Transverse colon (tissue), 4 donors: ENCODE measurements at regions not wholly inside any gene's neighbourhood (a gene's known extent, or its start where the extent isn't known, plus 50 kb on each side); places are given as distances from the start of the nearest gene placed in this dataset.

Experiments
- CTCF ChIP-seq, 5 experiments: fragments of 200-600 bp in 3 of 5; fragments of 450-650 bp in 2 of 5; sonication (generic) in 3 of 5; IDR thresholded peaks; 1 replicate in 2 of 5; 2 replicates in 3 of 5; pipeline ENCODE4 v1.5.1; 2016 to 2017; ENCODE audit warnings: antibody characterized with exemption in 5 of 5, inconsistent platforms in 3 of 5, mild to moderate bottlenecking in 2 of 5, moderate library complexity in 1 of 5
- EP300 ChIP-seq: sonication (generic); formaldehyde crosslinking; IDR thresholded peaks from one replicate; pipeline ENCODE4 v1.6.1; 2017; ENCODE audit warnings: antibody characterized with exemption, low read depth
- POLR2A ChIP-seq: fragments of 450-650 bp; IDR thresholded peaks from one replicate; pipeline ENCODE4 v1.6.1; 2016; ENCODE audit warnings: antibody characterized with exemption, mild to moderate bottlenecking, moderate library complexity
- POLR2AphosphoS5 ChIP-seq, 3 donors: sonication (generic); formaldehyde crosslinking; IDR thresholded peaks; one replicate each; pipeline ENCODE4 v1.6.1; 2016; ENCODE audit warnings: antibody characterized with exemption in 3 of 3

GRCh38 chr13:104008541-104009435 lies 942.6 kb upstream of the SLC10A2 start:
- TF ChIP-seq CTCF (IDR thresholded peaks at IDR 0.05): no peak
- no peak for TF ChIP-seq POLR2A
- no peak for TF ChIP-seq EP300
- no peak for TF ChIP-seq POLR2AphosphoS5 (IDR thresholded peaks at IDR 0.05)
